Activated CD4-positive, CD25-positive, alpha-beta regulatory T cell treated with anti-CD3 and anti-CD28 coated beads, Interleukin-2, amount 50 U/mL, for 24 hours (primary cell): ENCODE measurements at regions not wholly inside any gene's neighbourhood (a gene's known extent, or its start where the extent isn't known, plus 50 kb on each side); places are given as distances from the start of the nearest gene placed in this dataset.
"Not testable (repeated sequence)": the region's sequence is repeated elsewhere in the genome, so short reads cannot be mapped to it uniquely, and the experiment has no call there.

Experiments used
- ATAC-seq, 2 donors: fragments of 150-1000 bp; cut with Tn5 transposase; one replicate each; pipeline ENCODE4 v1.10.0; 2021; ENCODE audit warnings: mild to moderate bottlenecking in 1 of 2, moderate library complexity in 1 of 2

GRCh38 chr1:143584508-143584907 lies 387.3 kb downstream of the FAM72C start:
- no peak for ATAC-seq

DNA sequence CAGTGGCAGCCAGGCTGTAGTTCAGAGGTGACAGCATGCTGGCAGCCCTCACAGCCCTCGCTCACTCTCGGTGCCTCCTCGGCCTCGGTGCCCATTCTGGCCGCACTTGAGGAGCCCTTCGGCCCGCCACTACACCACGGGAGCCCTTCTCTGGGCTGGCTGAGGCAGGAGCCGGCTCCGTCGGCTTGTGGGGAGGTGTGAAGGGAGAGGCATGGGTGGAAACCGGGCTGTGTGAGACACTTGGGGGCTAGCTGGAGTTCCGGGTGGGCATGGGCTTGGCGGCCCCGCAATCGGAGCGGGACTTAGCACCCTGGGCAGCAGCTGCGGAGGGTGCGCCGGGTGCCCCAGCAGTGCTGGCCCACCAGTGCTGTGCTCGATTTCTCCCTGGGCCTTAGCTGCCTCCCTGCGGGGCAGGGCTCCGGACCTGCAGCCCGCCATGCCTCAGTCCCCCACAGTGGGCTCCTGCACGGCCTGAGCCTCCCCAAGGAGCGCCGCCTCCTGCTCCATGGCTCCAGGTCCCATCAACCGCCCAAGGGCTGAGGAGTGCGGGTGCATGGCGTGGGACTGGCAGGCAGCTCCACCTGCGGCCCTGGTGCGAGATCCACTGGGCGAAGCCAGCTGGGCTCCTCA lies 396.8 kb downstream of the FAM72C start:
- ATAC-seq, result no peak

- not testable (repeated sequence) for ATAC-seq
Observed at GRCh38 chr1:143572661-143573060, 399.1 kb downstream of the FAM72C start.

DNA sequence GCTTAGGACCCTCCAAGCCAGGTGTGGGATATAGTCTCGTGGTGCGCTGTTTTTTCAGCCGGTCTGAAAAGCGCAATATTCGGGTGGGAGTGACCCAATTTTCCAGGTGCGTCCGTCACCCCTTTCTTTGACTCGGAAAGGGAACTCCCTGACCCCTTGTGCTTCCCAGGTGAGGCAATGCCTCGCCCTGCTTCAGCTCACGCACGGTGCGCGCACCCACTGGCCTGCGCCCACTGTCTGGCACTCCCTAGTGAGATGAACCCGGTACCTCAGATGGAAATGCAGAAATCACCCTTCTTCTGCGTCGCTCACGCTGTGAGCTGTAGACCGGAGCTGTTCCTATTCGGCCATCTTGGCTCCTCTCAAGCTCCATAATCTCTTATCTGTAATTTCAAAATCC lies 408.0 kb downstream of the FAM72C start:
- ATAC-seq, result not testable (repeated sequence)

GRCh38 chr1:143553627-143554026 lies 418.2 kb downstream of the FAM72C start:
- ATAC-seq, result no peak

GRCh38 chr1:143504703-143505102 lies 467.1 kb downstream of the FAM72C start:
- ATAC-seq, result not testable (repeated sequence)

DNA sequence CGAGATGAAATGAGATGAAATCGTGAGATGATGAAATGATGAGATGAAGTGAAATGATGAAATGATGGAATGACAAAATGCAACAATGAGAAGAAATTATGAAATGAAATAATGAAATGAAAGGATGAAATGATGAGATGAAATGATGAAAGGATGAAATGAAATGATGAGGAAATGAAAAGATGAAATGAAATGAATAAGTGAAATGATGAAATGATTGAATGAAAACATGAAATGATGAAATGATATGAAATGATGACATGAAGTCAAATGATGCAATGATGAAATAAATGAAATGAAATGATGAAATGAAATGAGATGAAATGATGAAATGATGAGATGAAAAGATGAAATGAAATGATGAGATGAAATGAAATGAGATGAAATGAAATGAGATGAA lies 467.7 kb downstream of the FAM72C start:
- not testable (repeated sequence) for ATAC-seq

GRCh38 chr1:143503048-143503447 lies 468.7 kb downstream of the FAM72C start:
- not testable (repeated sequence) for ATAC-seq

DNA sequence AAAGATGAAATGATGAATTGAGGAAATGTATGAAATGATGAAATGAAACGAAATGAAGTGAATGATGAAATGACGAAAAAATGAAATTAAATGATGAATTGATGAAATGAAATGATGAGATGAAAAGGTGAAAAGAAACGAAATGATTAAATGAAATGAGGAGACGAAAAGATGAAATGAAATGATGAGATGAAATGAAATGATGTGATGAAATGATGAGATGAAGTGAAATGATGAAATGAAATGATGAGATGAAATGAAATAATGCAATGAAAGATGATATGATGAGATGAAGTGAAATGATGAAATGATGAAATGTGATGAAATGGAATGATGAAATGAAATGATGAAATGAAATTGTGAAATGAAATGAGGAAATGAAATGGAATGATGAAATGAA lies 469.7 kb downstream of the FAM72C start:
- ATAC-seq, result not testable (repeated sequence)

- not testable (repeated sequence) for ATAC-seq
Observed at GRCh38 chr1:143498059-143498749, 473.6 kb downstream of the FAM72C start.

DNA sequence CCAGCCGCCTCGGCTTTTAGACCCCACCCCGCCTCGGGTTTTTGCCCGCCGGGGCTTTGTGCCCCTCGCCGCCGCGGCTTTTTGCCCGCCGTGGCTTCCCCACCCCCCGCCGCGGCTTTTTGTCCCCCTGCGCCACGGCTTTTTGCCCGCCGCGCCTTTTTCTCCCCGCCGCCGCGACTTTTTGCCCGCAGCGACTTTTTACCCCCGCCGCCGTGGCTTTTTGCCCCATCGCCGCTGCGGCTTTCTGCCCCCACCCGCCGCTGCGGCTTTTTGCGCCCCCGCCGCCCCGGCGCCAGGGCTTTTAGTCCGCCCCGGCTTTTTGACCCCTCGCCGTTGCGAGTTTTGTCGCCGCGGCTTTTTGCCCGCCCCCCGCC lies 474.4 kb downstream of the FAM72C start:
- ATAC-seq, result no peak

DNA sequence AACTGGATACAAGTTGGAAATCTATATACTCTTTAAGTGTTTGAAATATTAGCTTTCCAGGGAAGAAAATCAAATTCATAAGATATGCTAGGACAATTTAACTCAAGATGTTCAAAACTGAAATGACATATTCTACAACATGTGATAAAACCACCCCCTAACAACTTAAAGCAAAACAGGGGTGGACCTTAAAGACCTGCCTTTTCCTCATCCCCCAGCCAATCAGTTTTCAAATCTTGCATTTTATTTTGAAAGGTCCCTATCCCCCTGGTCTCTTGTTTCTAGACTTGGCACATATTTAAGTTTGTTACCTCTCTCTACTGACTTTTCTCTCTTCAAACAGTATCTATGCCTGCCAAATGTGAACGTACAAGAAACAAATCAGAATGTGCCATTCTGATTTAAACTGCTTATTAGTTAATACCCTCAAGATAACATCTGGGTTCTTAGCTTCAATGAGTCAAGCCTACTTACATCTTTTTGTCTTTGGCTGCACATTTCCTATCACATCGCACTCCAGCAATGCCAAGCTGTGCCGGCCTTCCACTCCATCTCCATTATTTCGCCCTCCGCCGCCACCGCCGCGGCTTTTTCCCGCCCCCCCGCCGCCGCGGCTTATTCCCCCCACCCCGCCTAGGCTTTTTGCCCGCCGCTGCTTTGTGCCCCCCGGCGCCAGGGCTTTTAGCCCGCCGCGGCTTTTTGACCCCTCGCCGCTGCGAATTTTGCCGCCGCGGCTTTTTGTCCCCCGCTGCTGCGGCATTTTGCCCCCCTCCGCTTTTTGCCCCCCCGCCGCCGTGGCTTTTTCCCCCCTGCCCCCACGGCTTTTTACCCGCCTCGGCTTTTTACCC lies 475.0 kb downstream of the FAM72C start:
- not testable (repeated sequence) for ATAC-seq
